ENCODE measurements at regions not wholly inside any gene's neighbourhood (a gene's known extent, or its start where the extent isn't known, plus 50 kb on each side); places are given as distances from the start of the nearest gene placed in this dataset.

DNA sequence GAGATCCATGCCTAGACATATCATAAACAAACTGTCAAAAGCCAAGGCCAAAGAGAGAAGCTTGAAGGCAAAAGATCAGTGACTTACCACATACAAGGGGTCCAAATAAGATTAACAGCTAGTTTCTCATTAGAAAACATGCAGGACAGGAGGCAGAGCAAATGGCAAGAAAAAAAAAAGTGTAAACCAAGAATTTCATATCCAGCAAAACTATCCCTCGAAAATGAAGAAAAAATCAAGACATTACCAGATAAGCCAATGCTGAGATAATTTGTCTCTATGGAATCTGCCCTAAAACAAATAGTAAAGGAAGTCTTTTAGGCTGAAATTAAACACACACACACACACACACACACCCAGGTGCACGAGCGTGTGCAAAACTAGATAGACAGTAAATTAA, 99.6 kb upstream of the NSMCE3 start:
- CTCF ChIA-PET = no interaction called here
- H3K9ac ChIP-seq (replicated peaks; ENCODE audit: extremely low read depth, insufficient read depth, low read length) = no peak overlapping the region
- DNase-seq (ENCODE audit: low read depth, low spot score) (no peak), FAIRE-seq (no peak)
- H3K9me3 ChIP-seq (replicated peaks; ENCODE audit: control insufficient read depth, insufficient read depth, low read length) = no peaks in the 10 kb centered on the region
- H3K27ac ChIP-seq (ENCODE audit: insufficient read depth, low read depth, low read length) = no peak overlapping the region
- TF ChIP-seq MYC (IDR thresholded peaks at IDR 0.05; ENCODE audit: low read depth, low read length) (no peak), FOS (IDR thresholded peaks at IDR 0.05; ENCODE audit: borderline replicate concordance, insufficient read depth, low read length) (no peak), EZH2 (IDR thresholded peaks at IDR 0.05; ENCODE audit: borderline replicate concordance, low read depth, low read length, severe bottlenecking) (no peak), GATA2 (IDR thresholded peaks at IDR 0.05; ENCODE audit: insufficient read depth, insufficient read length, low read depth, low read length) (no peak), JUN (IDR thresholded peaks at IDR 0.05; ENCODE audit: borderline replicate concordance, insufficient read depth, insufficient read length, low read depth) (no peak), POLR2AphosphoS5 (IDR thresholded peaks at IDR 0.05; ENCODE audit: insufficient read depth, low read depth, low read length) (no peak), POLR2A (IDR thresholded peaks at IDR 0.05; ENCODE audit: low read depth, low read length) (no peak)
- TF ChIP-seq, protein P1, sequence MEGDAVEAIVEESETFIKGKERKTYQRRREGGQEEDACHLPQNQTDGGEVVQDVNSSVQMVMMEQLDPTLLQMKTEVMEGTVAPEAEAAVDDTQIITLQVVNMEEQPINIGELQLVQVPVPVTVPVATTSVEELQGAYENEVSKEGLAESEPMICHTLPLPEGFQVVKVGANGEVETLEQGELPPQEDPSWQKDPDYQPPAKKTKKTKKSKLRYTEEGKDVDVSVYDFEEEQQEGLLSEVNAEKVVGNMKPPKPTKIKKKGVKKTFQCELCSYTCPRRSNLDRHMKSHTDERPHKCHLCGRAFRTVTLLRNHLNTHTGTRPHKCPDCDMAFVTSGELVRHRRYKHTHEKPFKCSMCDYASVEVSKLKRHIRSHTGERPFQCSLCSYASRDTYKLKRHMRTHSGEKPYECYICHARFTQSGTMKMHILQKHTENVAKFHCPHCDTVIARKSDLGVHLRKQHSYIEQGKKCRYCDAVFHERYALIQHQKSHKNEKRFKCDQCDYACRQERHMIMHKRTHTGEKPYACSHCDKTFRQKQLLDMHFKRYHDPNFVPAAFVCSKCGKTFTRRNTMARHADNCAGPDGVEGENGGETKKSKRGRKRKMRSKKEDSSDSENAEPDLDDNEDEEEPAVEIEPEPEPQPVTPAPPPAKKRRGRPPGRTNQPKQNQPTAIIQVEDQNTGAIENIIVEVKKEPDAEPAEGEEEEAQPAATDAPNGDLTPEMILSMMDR (IDR thresholded peaks at IDR 0.05; ENCODE audit: extremely low read depth in 1 of 2, insufficient read depth in 1 of 2, low read depth in 1 of 2, low read length in 2 of 2) = no peak
- TF ChIP-seq, protein P2, sequence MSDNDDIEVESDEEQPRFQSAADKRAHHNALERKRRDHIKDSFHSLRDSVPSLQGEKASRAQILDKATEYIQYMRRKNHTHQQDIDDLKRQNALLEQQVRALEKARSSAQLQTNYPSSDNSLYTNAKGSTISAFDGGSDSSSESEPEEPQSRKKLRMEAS (IDR thresholded peaks at IDR 0.05; ENCODE audit: insufficient read depth, insufficient read length) = no peak
- H3K9me1 ChIP-seq (replicated peaks; ENCODE audit: control insufficient read depth, extremely low read depth, insufficient read depth, low read length) = no peaks in the 10 kb centered on the region
- H3K4me3 ChIP-seq (replicated peaks in 1 of 3; ENCODE audit: insufficient read depth in 1 of 3, low read depth in 1 of 3, low read length in 3 of 3) = no peak overlapping the region
- dilution Hi-C loops (cut with MboI; ENCODE audit: extremely low pct_ligation_motif_present, low sequenced_read_pairs) = no loop called here
- POLR2A ChIA-PET = no interaction called here
- no peaks in the 10 kb centered on the region for H3K4me1 ChIP-seq (ENCODE audit: control insufficient read depth, extremely low read depth, insufficient read depth, low read length)
- no peaks in the 10 kb centered on the region for H3K36me3 ChIP-seq (ENCODE audit: control insufficient read depth in 2 of 2, extremely low read depth in 1 of 2, insufficient read depth in 2 of 2, low read length in 2 of 2)
- no peak overlapping the region for H3K4me2 ChIP-seq (ENCODE audit: insufficient read depth, low read length)
- H4K20me1 ChIP-seq (replicated peaks; ENCODE audit: control insufficient read depth, extremely low read depth, insufficient read depth, low read length) = no peaks in the 10 kb centered on the region
- intact Hi-C loops (cut with micrococcal nuclease) = no loop called here
- H3K27me3 ChIP-seq (ENCODE audit: control insufficient read depth in 2 of 2, insufficient read depth in 2 of 2, low read length in 2 of 2) = no peaks in the 10 kb centered on the region
- no peak overlapping the region for H2AFZ ChIP-seq (ENCODE audit: low read depth, low read length)
- no TSS peak for BruUV-seq (replicated peaks)
- H3K79me2 ChIP-seq (ENCODE audit: control insufficient read depth, insufficient read depth, low read length) = no peaks in the 10 kb centered on the region
